K562 (cell line): ENCODE measurements at regions not wholly inside any gene's neighbourhood (a gene's known extent, or its start where the extent isn't known, plus 50 kb on each side); places are given as distances from the start of the nearest gene placed in this dataset.

ENCODE experiments used
- ATAC-seq: fragments of 200-7000 bp; cut with Tn5 transposase; 3 replicates; pipeline ENCODE4 v1.9.1; 2020; ENCODE audit warnings: moderate library complexity
- BruUV-seq: library from RNA; stranded (reverse); fragments of 400-500 nt; replicated peaks from 2 replicates; lab custom pipeline; 2021; lab: Mats Ljungman, UMichigan
- CTCF ChIA-PET: fragments of 300-600 bp; formaldehyde crosslinking; extraction: SDS; loops from one replicate; lab custom pipeline; 2021; ENCODE audit warnings: low intra/inter-chr PET ratio; lab: Yijun Ruan, JAX
- POLR2A ChIA-PET: fragments of 300-600, 350-650 bp; sonication (Branson Sonifier 250); formaldehyde crosslinking; extraction: SDS; loops from one replicate; lab custom pipeline; 2021; ENCODE audit warnings: antibody characterized with exemption, inconsistent platforms; lab: Yijun Ruan, JAX
- DNase-seq, 4 experiments: peaks; one replicate each; pipeline versions ENCODE4 v3.0.0 to v3.0.0-alpha.2; 2011 to 2018; ENCODE audit warnings: low spot score in 3 of 4, mixed read lengths in 3 of 4; ENCODE audit errors: extremely low read depth in 1 of 4
- FAIRE-seq: peaks from 2 replicates; lab custom pipeline; 2011; peaks lifted over from hg19 to GRCh38; lab: Jason Lieb, UNC
- H2AFZ ChIP-seq: 2 replicates; pipeline ENCODE4 v1.6.0; 2011; ENCODE audit warnings: low read depth, low read length, control low read depth, inconsistent platforms
- H3K27ac ChIP-seq: fragments of 200-600 bp; 3 replicates; pipeline ENCODE4 v1.8.0; 2011; ENCODE audit warnings: low read depth, mild to moderate bottlenecking, control low read depth, inconsistent platforms, low read length, moderate library complexity, mixed read lengths; ENCODE audit errors: extremely low read depth
- H3K27me3 ChIP-seq, 2 experiments: fragments of 300-600 bp in 1 of 2; 2 replicates in 1 of 2; 3 replicates in 1 of 2; pipeline versions ENCODE4 v1.6.0 to v1.8.0; 2011; ENCODE audit warnings: inconsistent platforms in 2 of 2, low read length in 2 of 2, mild to moderate bottlenecking in 1 of 2, mixed read lengths in 1 of 2, moderate library complexity in 1 of 2; ENCODE audit not compliant: control insufficient read depth in 2 of 2, insufficient read depth in 2 of 2
- H3K36me3 ChIP-seq: fragments of 300-600 bp; 3 replicates; pipeline ENCODE4 v1.8.0; 2011; ENCODE audit warnings: mild to moderate bottlenecking, low read length, inconsistent platforms; ENCODE audit not compliant: control insufficient read depth, insufficient read depth
- H3K4me1 ChIP-seq, 2 experiments: fragments of 200-600 bp in 1 of 2; replicated peaks in 1 of 2; 2 replicates in 1 of 2; 3 replicates in 1 of 2; pipeline versions ENCODE4 v1.5.1 to v1.8.0; 2011; ENCODE audit warnings: inconsistent platforms in 2 of 2, low read length in 2 of 2, mild to moderate bottlenecking in 1 of 2, mixed read lengths in 1 of 2, moderate library complexity in 1 of 2; ENCODE audit not compliant: control insufficient read depth in 2 of 2, insufficient read depth in 2 of 2
- H3K4me2 ChIP-seq: 2 replicates; pipeline ENCODE4 v1.6.1; 2011; ENCODE audit warnings: low read length, control low read depth, inconsistent platforms, mixed read lengths; ENCODE audit not compliant: insufficient read depth
- H3K4me3 ChIP-seq: fragments of 200-600 bp; sonication (generic), shearing (Covaris generic); 2 replicates; pipeline ENCODE4 v1.5.1; 2016; ENCODE audit warnings: control low read depth, inconsistent platforms
- H3K79me2 ChIP-seq: fragments of 200-600 bp; 3 replicates; pipeline ENCODE4 v1.8.0; 2011; ENCODE audit warnings: low read length, inconsistent platforms; ENCODE audit not compliant: control insufficient read depth, insufficient read depth
- H3K9ac ChIP-seq, 2 experiments: 2 replicates each; pipeline versions ENCODE4 v1.6.0 to v1.6.1; 2011; ENCODE audit warnings: low read depth in 2 of 2, low read length in 2 of 2, control low read depth in 1 of 2, inconsistent platforms in 1 of 2, mild to moderate bottlenecking in 1 of 2, mixed read lengths in 1 of 2; ENCODE audit not compliant: insufficient read depth in 1 of 2
- H3K9me1 ChIP-seq: one replicate; pipeline ENCODE4 v1.6.0; 2011; ENCODE audit warnings: inconsistent platforms, mild to moderate bottlenecking, low read length, moderate library complexity; ENCODE audit not compliant: control insufficient read depth, insufficient read depth
- H3K9me3 ChIP-seq: replicated peaks from 2 replicates; pipeline ENCODE4 v1.5.1; 2011; ENCODE audit warnings: low read depth, low read length, inconsistent platforms; ENCODE audit not compliant: control insufficient read depth, insufficient read depth
- H4K20me1 ChIP-seq: replicated peaks from 2 replicates; pipeline ENCODE4 v1.6.1; 2011; ENCODE audit warnings: low read length, inconsistent platforms, mixed read lengths; ENCODE audit not compliant: control insufficient read depth, insufficient read depth
- BRD9 ChIP-seq: fragments of 450-650 bp; IDR thresholded peaks from 2 replicates; pipeline ENCODE4 v1.6.1; 2018; ENCODE audit warnings: low read depth; ENCODE audit not compliant: partially characterized antibody
- ESRRB ChIP-seq: fragments of 250-450 bp; sonication (Bioruptor Pico); IDR thresholded peaks from 2 replicates; pipeline ENCODE4 v1.5.0; 2020; ENCODE audit warnings: mild to moderate bottlenecking, moderate library complexity, borderline replicate concordance
- PTBP1 ChIP-seq: fragments of 200-400 bp; formaldehyde crosslinking; IDR thresholded peaks from 2 replicates; pipeline ENCODE4 v1.6.1; 2017; ENCODE audit warnings: low read depth, low read length
- SMAD4 ChIP-seq: fragments of 250-450 bp; sonication (Bioruptor Pico); conservative IDR thresholded peaks from 2 replicates; pipeline ENCODE4 v1.8.0; 2021; ENCODE audit warnings: inconsistent platforms, mild to moderate bottlenecking, moderate library complexity
- ZKSCAN1 ChIP-seq: fragments of 150-350 bp; IDR thresholded peaks from 2 replicates; pipeline ENCODE4 v1.6.1; 2016; ENCODE audit warnings: low read depth, low read length
- ZNF134 ChIP-seq: fragments of 250-450 bp; sonication (Bioruptor Pico); conservative IDR thresholded peaks from 2 replicates; pipeline ENCODE4 v1.4.0; 2020
- ZNF175 ChIP-seq: fragments of 200-800 bp; sonication (Bioruptor generic); IDR thresholded peaks from 2 replicates; pipeline ENCODE4 v1.6.1; 2016; ENCODE audit warnings: low read depth, mild to moderate bottlenecking, missing genetic modification characterization, missing compliant biosample characterization
- ZNF830 ChIP-seq: fragments of 250-450 bp; sonication (Bioruptor Pico); IDR thresholded peaks from 2 replicates; pipeline ENCODE4 v1.5.0; 2021; ENCODE audit warnings: mild to moderate bottlenecking
- WGBS: fragments of 100-300 bp; shearing (Covaris generic); methylation state at CpG from one replicate; pipeline ENCODE4 v1.1.6; 2016; ENCODE audit warnings: low coverage, mixed read lengths; ENCODE audit not compliant: insufficient coverage; ENCODE audit errors: missing lambda C conversion rate; 5-methylcytosine and 5-hydroxymethylcytosine counted together
- in situ Hi-C: fragments of 300-500 bp; cut with MboI; formaldehyde crosslinking; loops from 4 replicates; pipeline ENCODE4 v1.15.0; 2018; ENCODE audit warnings: inconsistent platforms, mixed read lengths
- intact Hi-C: fragments of 100-400 bp; cut with micrococcal nuclease; formaldehyde crosslinking; loops from 2 replicates; pipeline ENCODE4 v1.14.2; 2022
- TF ChIP-seq, protein P1 (sequence below): fragments of 450-650 bp; IDR thresholded peaks from 2 replicates; pipeline ENCODE4 v1.6.1; 2017; ENCODE audit warnings: antibody characterized with exemption, mild to moderate bottlenecking
- TF ChIP-seq, protein P2 (sequence below): fragments of 250-450 bp; sonication (Bioruptor Pico); IDR thresholded peaks from 2 replicates; pipeline ENCODE4 v1.4.0; 2020
- TF ChIP-seq, protein P3 (sequence below): IDR thresholded peaks from 3 replicates; pipeline ENCODE4 v1.6.1; 2011; ENCODE audit warnings: borderline replicate concordance, mild to moderate bottlenecking, moderate library complexity; ENCODE audit not compliant: insufficient read length; ENCODE audit errors: extremely low read depth

DNA sequence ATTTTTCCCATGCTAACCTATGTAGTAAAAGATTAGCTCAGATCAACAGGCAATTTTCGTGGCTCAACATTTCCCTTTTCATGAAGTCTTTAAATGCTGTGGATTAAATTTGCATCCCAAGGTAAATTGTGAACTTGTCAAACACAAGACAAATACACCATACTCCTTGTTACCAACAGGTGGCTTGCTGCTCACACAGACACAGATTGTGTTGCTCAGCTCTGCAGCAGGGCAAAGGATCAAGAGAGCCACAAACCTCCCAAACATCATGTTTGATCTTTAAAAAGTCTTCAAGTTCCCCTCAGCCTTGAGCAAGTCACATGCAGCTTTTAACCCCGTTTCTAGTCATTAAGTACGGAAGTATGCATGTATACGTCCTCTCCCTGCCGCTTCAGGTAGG, 119.6 kb upstream of the CNTNAP4 start:
- in situ Hi-C loops (no loop called here), intact Hi-C loops (no loop called here)
- no peak overlapping the region for H3K4me2 ChIP-seq
- H3K9ac ChIP-seq, result no peak overlapping the region
- FAIRE-seq (no peak), ATAC-seq (no peak), DNase-seq (peak in 1 of 4 experiments; percentile 0)
- H3K36me3 ChIP-seq, result no peaks in the 10 kb centered on the region
- 3% methylated on average over 5 of the region's 5 CpGs for WGBS
- H3K4me1 ChIP-seq, result no peaks in the 10 kb centered on the region
- H2AFZ ChIP-seq, result no peak overlapping the region
- H3K79me2 ChIP-seq, result no peaks in the 10 kb centered on the region
- BruUV-seq, result no TSS peak
- no peaks in the 10 kb centered on the region for H3K9me3 ChIP-seq
- no peaks in the 10 kb centered on the region for H3K27me3 ChIP-seq
- H3K9me1 ChIP-seq, result no peaks in the 10 kb centered on the region
- ChIA-PET POLR2A (no interaction called here), CTCF (no interaction called here)
- no peak overlapping the region for H3K27ac ChIP-seq
- H4K20me1 ChIP-seq, result no peaks in the 10 kb centered on the region
- no peak overlapping the region for H3K4me3 ChIP-seq
- TF ChIP-seq ZNF830 (no peak), PTBP1 (no peak), ZKSCAN1 (no peak), ZNF134 (CRISPR knock-in tag) (no peak), ESRRB (no peak), ZNF175 (no peak), BRD9 (no peak), SMAD4 (CRISPR knock-in tag) (no peak)
- TF ChIP-seq, protein P1, sequence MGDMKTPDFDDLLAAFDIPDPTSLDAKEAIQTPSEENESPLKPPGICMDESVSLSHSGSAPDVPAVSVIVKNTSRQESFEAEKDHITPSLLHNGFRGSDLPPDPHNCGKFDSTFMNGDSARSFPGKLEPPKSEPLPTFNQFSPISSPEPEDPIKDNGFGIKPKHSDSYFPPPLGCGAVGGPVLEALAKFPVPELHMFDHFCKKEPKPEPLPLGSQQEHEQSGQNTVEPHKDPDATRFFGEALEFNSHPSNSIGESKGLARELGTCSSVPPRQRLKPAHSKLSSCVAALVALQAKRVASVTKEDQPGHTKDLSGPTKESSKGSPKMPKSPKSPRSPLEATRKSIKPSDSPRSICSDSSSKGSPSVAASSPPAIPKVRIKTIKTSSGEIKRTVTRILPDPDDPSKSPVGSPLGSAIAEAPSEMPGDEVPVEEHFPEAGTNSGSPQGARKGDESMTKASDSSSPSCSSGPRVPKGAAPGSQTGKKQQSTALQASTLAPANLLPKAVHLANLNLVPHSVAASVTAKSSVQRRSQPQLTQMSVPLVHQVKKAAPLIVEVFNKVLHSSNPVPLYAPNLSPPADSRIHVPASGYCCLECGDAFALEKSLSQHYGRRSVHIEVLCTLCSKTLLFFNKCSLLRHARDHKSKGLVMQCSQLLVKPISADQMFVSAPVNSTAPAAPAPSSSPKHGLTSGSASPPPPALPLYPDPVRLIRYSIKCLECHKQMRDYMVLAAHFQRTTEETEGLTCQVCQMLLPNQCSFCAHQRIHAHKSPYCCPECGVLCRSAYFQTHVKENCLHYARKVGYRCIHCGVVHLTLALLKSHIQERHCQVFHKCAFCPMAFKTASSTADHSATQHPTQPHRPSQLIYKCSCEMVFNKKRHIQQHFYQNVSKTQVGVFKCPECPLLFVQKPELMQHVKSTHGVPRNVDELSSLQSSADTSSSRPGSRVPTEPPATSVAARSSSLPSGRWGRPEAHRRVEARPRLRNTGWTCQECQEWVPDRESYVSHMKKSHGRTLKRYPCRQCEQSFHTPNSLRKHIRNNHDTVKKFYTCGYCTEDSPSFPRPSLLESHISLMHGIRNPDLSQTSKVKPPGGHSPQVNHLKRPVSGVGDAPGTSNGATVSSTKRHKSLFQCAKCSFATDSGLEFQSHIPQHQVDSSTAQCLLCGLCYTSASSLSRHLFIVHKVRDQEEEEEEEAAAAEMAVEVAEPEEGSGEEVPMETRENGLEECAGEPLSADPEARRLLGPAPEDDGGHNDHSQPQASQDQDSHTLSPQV, result no peak
- TF ChIP-seq, protein P2, sequence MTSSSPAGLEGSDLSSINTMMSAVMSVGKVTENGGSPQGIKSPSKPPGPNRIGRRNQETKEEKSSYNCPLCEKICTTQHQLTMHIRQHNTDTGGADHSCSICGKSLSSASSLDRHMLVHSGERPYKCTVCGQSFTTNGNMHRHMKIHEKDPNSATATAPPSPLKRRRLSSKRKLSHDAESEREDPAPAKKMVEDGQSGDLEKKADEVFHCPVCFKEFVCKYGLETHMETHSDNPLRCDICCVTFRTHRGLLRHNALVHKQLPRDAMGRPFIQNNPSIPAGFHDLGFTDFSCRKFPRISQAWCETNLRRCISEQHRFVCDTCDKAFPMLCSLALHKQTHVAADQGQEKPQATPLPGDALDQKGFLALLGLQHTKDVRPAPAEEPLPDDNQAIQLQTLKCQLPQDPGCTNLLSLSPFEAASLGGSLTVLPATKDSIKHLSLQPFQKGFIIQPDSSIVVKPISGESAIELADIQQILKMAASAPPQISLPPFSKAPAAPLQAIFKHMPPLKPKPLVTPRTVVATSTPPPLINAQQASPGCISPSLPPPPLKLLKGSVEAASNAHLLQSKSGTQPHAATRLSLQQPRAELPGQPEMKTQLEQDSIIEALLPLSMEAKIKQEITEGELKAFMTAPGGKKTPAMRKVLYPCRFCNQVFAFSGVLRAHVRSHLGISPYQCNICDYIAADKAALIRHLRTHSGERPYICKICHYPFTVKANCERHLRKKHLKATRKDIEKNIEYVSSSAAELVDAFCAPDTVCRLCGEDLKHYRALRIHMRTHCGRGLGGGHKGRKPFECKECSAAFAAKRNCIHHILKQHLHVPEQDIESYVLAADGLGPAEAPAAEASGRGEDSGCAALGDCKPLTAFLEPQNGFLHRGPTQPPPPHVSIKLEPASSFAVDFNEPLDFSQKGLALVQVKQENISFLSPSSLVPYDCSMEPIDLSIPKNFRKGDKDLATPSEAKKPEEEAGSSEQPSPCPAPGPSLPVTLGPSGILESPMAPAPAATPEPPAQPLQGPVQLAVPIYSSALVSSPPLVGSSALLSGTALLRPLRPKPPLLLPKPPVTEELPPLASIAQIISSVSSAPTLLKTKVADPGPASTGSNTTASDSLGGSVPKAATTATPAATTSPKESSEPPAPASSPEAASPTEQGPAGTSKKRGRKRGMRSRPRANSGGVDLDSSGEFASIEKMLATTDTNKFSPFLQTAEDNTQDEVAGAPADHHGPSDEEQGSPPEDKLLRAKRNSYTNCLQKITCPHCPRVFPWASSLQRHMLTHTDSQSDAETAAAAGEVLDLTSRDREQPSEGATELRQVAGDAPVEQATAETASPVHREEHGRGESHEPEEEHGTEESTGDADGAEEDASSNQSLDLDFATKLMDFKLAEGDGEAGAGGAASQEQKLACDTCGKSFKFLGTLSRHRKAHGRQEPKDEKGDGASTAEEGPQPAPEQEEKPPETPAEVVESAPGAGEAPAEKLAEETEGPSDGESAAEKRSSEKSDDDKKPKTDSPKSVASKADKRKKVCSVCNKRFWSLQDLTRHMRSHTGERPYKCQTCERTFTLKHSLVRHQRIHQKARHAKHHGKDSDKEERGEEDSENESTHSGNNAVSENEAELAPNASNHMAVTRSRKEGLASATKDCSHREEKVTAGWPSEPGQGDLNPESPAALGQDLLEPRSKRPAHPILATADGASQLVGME (CRISPR knock-in tag), result no peak
- TF ChIP-seq, protein P3, sequence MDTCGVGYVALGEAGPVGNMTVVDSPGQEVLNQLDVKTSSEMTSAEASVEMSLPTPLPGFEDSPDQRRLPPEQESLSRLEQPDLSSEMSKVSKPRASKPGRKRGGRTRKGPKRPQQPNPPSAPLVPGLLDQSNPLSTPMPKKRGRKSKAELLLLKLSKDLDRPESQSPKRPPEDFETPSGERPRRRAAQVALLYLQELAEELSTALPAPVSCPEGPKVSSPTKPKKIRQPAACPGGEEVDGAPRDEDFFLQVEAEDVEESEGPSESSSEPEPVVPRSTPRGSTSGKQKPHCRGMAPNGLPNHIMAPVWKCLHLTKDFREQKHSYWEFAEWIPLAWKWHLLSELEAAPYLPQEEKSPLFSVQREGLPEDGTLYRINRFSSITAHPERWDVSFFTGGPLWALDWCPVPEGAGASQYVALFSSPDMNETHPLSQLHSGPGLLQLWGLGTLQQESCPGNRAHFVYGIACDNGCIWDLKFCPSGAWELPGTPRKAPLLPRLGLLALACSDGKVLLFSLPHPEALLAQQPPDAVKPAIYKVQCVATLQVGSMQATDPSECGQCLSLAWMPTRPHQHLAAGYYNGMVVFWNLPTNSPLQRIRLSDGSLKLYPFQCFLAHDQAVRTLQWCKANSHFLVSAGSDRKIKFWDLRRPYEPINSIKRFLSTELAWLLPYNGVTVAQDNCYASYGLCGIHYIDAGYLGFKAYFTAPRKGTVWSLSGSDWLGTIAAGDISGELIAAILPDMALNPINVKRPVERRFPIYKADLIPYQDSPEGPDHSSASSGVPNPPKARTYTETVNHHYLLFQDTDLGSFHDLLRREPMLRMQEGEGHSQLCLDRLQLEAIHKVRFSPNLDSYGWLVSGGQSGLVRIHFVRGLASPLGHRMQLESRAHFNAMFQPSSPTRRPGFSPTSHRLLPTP, result no peak
